ENCODE measurements at regions not wholly inside any gene's neighbourhood (a gene's known extent, or its start where the extent isn't known, plus 50 kb on each side); places are given as distances from the start of the nearest gene placed in this dataset.

- TF ChIP-seq TAF1 (IDR thresholded peaks at IDR 0.05; ENCODE audit: low read depth, low read length) (no peak), EP300 (IDR thresholded peaks at IDR 0.05; ENCODE audit: borderline replicate concordance in 1 of 2, low read depth in 2 of 2, low read length in 2 of 2) (no peak), CTCF (IDR thresholded peaks at IDR 0.05; ENCODE audit: control extremely low read depth in 1 of 3, insufficient read depth in 1 of 3, low read depth in 1 of 3, low read length in 3 of 3) (no peak), POLR2A (IDR thresholded peaks at IDR 0.05; ENCODE audit: control extremely low read depth in 1 of 2, low read depth in 2 of 2, low read length in 2 of 2) (no peak), POU5F1 (IDR thresholded peaks at IDR 0.05; ENCODE audit: low read depth, low read length) (no peak), SP1 (IDR thresholded peaks at IDR 0.05; ENCODE audit: low read depth, low read length) (no peak), MAX (IDR thresholded peaks at IDR 0.05) (no peak), RAD21 (IDR thresholded peaks at IDR 0.05 in 1 of 2, conservative IDR thresholded peaks at IDR 0.05 in 1 of 2; ENCODE audit: low read depth in 2 of 2, low read length in 2 of 2) (no peak), TEAD4 (IDR thresholded peaks at IDR 0.05; ENCODE audit: low read depth, low read length) (no peak), JUN (IDR thresholded peaks at IDR 0.05; ENCODE audit: low read depth, low read length) (no peak)
These were observed 74.3 kb upstream of the CAPZB start for GRCh38 chr1:19559641-19560040.

Data from H1 (cell line).